Left ventricle myocardium inferior (tissue), 1 donor: ENCODE measurements at regions not wholly inside any gene's neighbourhood (a gene's known extent, or its start where the extent isn't known, plus 50 kb on each side); places are given as distances from the start of the nearest gene placed in this dataset.

ENCODE experiments used
- DNase-seq: peaks from one replicate; pipeline ENCODE4 v3.0.0-alpha.2; 2020
- H3K27ac ChIP-seq: fragments of 200-600 bp; replicated peaks from 2 replicates; pipeline ENCODE4 v1.8.0; 2021
- H3K27me3 ChIP-seq: fragments of 200-600 bp; 2 replicates; pipeline ENCODE4 v1.8.0; 2021; ENCODE audit warnings: low read depth
- H3K36me3 ChIP-seq: fragments of 200-600 bp; 2 replicates; pipeline ENCODE4 v1.8.0; 2021
- H3K4me1 ChIP-seq: fragments of 200-600 bp; 2 replicates; pipeline ENCODE4 v1.8.0; 2021
- H3K4me3 ChIP-seq: fragments of 200-600 bp; 2 replicates; pipeline ENCODE4 v1.8.0; 2021; ENCODE audit warnings: mild to moderate bottlenecking, moderate library complexity
- H3K9me3 ChIP-seq: fragments of 200-600 bp; replicated peaks from 2 replicates; pipeline ENCODE4 v1.8.0; 2021
- intact Hi-C: fragments of 100-400 bp; cut with micrococcal nuclease; formaldehyde crosslinking; loops from one replicate; pipeline ENCODE4 v1.11.0; 2022
- TF ChIP-seq, protein P1 (sequence below): fragments of 200-600 bp; IDR thresholded peaks from 2 replicates; pipeline ENCODE4 v1.8.0; 2021; ENCODE audit warnings: antibody characterized with exemption, mild to moderate bottlenecking, borderline replicate concordance
- donor health status: DM: no; HTN: yes; CAD: no; lungs with severe emphysema.

DNA sequence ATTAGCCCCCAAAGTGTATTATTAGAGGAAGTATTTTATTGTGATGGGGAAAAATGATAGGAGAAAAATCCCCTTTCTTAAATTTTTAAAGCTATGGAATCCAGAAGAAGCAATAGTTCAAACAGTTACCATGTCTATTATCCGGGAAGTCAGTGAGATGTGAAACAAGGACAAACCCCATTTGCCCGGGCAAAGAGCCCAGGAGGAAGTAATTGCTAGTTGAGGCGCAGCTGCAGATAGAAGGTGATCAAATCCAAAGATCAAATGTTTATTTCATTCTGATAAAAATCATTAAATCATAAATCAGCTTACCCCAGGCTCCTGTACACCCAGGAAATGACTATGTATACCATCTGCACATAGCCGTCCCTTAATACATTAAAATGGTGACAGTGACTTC lies 204.0 kb upstream of the CRBN start:
- Histone ChIP-seq H3K27ac (no peak overlapping the region), H3K4me1 (no peaks in the 10 kb centered on the region)
- intact Hi-C loops, result no loop called here

DNA sequence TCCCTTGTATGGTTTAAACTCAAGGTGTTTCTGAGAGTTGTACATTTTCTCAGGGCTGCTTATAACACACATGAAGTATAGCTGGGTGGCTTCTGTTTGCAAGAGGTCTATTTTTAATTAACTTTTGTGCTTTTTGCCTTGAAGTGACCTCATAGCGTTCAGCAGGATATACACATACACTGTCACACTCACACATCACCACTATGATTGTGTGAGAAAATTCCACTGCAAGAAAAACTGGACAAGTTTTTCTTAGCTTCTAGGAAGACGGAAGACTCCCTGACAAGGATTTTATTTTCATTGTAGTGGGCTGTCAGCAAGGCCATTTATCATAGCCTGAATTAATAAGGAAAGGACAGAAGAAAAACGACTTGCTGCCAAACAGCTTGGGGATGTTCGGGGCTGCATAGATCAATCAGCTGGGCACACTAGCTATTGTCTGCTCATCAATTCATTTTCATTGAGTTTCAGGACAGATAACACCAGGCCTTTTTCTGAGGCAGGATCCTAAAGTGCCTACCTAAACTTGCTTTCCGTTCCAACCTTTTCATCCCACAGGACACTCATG lies 192.8 kb upstream of the CRBN start:
- Histone ChIP-seq H3K4me3 (no peak overlapping the region), H3K27ac (no peak overlapping the region), H3K27me3 (peaks cover 21% of the 10 kb centered on the region), H3K9me3 (peaks cover 28% of the 10 kb centered on the region), H3K4me1 (no peaks in the 10 kb centered on the region), H3K36me3 (no peaks in the 10 kb centered on the region)
- TF ChIP-seq, protein P1, sequence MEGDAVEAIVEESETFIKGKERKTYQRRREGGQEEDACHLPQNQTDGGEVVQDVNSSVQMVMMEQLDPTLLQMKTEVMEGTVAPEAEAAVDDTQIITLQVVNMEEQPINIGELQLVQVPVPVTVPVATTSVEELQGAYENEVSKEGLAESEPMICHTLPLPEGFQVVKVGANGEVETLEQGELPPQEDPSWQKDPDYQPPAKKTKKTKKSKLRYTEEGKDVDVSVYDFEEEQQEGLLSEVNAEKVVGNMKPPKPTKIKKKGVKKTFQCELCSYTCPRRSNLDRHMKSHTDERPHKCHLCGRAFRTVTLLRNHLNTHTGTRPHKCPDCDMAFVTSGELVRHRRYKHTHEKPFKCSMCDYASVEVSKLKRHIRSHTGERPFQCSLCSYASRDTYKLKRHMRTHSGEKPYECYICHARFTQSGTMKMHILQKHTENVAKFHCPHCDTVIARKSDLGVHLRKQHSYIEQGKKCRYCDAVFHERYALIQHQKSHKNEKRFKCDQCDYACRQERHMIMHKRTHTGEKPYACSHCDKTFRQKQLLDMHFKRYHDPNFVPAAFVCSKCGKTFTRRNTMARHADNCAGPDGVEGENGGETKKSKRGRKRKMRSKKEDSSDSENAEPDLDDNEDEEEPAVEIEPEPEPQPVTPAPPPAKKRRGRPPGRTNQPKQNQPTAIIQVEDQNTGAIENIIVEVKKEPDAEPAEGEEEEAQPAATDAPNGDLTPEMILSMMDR, result no peak
- no peak for DNase-seq
- intact Hi-C loops, result no loop called here

More for the DNA sequence above, 204.0 kb upstream of the CRBN start:
- Histone ChIP-seq H3K36me3 (no peaks in the 10 kb centered on the region), H3K4me3 (no peak overlapping the region), H3K9me3 (no peaks in the 10 kb centered on the region), H3K27me3 (no peaks in the 10 kb centered on the region)
- TF ChIP-seq, protein P1, result no peak
- no peak for DNase-seq

DNA sequence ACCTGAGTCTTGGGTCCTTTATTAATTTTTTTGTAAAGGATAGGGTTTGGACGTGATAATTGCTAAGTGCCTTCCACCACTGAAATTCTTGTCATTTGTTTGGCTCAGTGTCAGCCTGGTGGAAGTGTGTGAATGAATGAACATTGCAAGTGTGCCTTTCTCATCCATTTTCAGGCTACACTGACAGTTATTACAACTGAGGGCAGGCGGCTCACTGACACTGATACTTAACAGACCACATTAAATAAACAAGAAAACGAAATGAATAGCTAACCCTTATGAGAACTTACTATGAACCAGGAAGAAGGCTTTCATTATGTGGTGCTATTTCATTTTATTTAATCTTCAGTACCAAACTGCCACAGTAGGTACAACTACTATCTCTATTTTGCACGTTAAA lies 188.8 kb upstream of the CRBN start:
- Histone ChIP-seq H3K4me3 (no peak overlapping the region), H3K4me1 (no peaks in the 10 kb centered on the region), H3K36me3 (no peaks in the 10 kb centered on the region), H3K9me3 (peaks cover 3% of the 10 kb centered on the region), H3K27me3 (peaks cover 26% of the 10 kb centered on the region), H3K27ac (no peak overlapping the region)
- DNase-seq, result no peak
- TF ChIP-seq, protein P1, result no peak
- intact Hi-C loops, result no loop called here

DNA sequence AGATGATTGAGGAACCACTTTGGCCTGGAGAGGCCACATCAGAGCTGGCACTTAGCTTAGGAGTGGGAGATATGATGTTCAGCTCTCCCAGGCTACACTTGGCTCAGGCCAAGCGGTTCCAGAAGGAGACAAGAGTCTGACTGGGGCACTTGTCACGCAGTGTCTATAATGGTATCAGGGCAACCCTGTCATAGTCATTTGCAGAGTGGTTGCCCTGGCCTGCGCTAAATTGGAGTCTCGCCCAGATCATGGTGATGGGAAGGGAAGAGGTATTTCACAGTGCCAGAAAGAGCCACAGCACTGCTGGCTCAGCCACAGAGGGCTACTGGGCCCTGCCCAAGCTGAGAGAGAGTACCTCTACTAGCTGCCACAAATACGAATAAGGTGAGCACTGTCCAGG lies 186.9 kb upstream of the CRBN start:
- TF ChIP-seq, protein P1, result no peak
- intact Hi-C loops, result no loop called here
- DNase-seq, result peak; percentile 13
- Histone ChIP-seq H3K4me3 (no peak overlapping the region), H3K27me3 (peaks cover 9% of the 10 kb centered on the region), H3K9me3 (no peaks in the 10 kb centered on the region), H3K4me1 (no peaks in the 10 kb centered on the region), H3K27ac (no peak overlapping the region), H3K36me3 (no peaks in the 10 kb centered on the region)

DNA sequence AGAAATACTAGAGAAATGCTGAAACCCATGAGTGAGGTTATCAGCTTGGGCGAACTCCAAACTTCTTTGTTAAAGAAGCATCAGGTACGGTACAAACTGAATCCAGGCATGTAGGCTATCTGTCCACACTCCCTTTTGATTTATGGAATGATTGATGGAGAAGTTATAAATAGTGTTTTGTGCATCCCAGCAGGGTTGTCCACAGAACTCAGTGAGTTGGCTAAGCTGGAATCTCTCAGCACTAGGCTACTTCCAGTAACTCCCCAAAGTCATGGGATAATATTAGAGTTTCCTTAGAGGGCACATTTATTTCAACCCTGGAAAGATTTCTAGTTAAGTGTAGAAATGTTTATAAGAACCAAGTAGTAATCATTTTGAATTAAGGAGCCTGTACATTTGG lies 186.2 kb upstream of the CRBN start:
- Histone ChIP-seq H3K9me3 (no peaks in the 10 kb centered on the region), H3K4me3 (no peak overlapping the region), H3K36me3 (no peaks in the 10 kb centered on the region), H3K4me1 (no peaks in the 10 kb centered on the region), H3K27me3 (peaks cover 16% of the 10 kb centered on the region), H3K27ac (no peak overlapping the region)
- DNase-seq, result no peak
- TF ChIP-seq, protein P1, result no peak
- intact Hi-C loops, result no loop called here
